Stimulated activated CD8-positive, alpha-beta memory T cell treated with anti-CD3 and anti-CD28 coated beads, Interleukin-2, amount 100 ng/mL, for 1 hour (primary cell): ENCODE measurements at regions not wholly inside any gene's neighbourhood (a gene's known extent, or its start where the extent isn't known, plus 50 kb on each side); places are given as distances from the start of the nearest gene placed in this dataset.
"Not testable (repeated sequence)": the region's sequence is repeated elsewhere in the genome, so short reads cannot be mapped to it uniquely, and the experiment has no call there.

Source experiments
- DNase-seq, 2 donors: peaks; one replicate each; pipeline ENCODE4 v3.0.0-alpha.2; 2020; ENCODE audit warnings: low read depth in 2 of 2

DNA sequence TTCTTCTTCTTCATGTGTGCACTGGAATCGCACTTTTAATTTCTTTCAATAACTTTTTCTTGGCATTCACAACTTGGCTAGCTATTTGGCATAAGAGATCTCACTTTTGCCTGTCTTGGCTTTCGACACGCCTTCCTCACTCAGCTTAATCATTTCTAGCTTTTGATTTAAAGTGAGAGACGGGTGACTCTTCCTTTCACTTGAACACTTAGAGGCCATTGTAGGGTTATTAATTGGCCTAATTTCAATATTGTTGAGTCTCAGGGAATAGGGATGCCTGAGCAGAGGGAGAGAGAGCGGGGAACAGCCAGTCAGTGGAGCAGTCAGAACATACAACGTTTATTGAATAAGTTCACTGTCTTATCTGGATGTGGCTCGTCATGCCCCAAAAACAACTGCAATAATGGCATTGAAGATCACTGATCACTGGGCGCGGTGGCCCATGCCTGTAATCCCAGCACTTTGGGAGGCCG, 200.3 kb downstream of the SEC14L1 start:
- DNase-seq, result no peak

DNA sequence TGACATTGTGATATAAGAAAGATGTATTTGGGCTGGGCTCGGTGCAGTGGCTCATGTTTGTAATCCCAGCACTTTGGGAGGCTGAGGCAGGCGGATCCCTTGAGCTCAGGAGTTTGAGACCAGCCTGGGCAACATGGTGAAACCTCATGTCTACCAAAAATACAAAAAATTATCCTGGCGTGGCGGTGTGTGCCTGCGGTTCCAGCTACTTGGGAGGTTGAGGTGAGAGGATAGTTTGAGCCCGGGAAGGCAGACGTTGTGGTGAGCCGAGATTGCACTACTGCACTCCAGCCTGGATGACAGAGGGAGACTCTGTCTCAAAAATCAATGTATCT, 201.9 kb downstream of the SEC14L1 start:
- DNase-seq, result not testable (repeated sequence)

DNA sequence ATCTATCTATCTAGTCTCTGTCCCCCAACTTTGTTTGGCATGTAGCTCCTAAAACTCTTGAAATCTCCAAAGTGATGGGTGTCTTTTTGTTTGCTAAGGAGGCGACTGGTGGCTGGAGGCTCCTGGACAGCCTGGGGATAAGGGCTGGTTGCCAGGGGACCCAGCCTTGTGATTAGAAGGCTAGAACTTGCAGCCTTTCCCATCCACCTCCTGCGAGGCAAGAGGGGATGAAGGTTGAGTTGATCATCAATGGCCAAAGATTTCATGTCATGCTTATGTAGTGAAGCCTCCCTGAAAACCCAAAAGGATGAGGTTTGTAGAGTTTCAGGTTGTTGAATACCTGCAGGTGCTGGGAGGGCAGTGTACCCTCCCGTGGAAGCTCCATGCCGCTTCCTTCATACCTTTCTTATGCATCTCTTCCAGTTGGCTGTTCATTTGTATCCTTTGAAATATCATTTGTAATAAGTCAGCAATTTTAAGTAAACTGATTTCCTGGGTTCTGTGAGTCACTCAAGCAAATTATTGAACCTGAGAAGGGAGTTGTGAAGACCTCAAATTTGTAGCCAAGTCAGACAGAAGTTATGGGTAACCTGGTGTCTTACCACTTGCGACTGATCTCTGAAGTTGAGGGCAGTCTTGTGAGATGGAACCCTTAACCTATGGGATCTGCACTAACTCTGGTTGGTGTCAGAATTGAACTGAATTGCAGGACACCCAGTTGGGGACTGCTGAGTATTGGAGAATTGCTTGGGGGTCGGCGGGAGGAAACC, 202.4 kb downstream of the SEC14L1 start:
- DNase-seq, result no peak

DNA sequence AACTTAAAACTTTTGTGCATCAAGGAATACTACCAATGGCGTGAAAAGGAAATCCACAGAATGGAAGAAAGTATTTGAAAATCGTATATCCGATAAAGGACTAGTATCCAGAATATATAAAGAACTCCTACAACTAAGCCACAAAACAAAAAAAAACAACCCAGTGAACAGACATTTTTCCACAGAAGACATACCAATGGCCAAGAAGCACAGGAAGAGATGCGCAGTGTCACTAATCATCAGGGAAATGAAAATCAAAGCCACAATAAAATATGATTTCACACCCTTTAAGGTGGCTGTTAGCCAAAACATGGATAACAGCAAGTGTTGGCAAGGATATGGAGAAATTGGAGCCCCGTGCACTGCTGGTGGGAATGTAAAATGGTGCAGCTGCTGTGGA, 203.3 kb downstream of the SEC14L1 start:
- no peak for DNase-seq

DNA sequence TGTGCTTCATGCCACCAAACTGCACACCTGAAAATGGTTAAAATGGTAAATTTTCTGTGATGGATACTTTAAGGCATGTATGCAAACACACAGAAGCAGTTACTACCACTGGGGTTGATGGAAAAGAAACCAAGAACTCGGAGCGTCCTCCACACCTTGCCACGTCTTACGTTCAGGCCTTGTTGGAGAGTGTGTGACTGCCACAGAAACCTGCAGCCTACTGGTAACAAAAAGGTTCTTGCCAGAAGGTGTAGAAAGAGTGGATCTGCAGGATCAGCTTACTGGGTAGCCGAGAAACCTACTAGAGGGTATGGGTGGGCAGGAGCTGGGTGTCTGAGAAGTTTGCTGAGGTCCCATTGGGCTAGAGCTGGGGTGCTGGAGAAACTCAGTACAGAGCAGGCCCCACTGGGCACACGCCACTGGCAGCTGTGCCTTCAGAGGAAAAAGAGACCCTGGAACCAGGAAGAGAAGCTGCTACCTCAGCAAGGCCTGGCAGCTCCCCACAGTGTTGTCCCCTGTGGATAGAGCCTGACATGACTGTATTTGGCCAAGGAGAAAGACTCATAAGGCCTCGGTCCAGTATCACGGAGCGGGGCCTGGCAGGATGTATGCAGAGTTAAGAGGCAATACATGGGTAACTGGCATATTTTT, 204.6 kb downstream of the SEC14L1 start:
- DNase-seq, result no peak

DNA sequence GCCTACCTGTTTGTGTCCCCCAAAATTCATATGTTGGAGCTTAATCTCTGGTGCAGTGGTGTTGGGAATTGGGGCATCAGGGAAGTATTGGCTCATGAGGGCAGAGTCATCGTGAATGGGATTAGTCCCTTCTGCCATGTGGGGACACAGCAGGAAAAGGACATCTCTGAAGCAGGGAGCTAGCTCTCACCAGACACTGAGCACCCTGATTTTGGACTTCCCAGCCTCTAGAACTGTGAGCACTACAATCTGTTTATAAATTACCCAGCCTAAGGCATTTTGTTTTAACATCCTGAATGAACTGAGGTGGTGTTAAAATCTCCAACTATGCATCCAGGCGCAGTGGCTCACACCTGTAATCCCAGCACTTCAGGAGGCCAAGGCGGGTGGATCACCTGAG, 206.0 kb downstream of the SEC14L1 start:
- no peak for DNase-seq

DNA sequence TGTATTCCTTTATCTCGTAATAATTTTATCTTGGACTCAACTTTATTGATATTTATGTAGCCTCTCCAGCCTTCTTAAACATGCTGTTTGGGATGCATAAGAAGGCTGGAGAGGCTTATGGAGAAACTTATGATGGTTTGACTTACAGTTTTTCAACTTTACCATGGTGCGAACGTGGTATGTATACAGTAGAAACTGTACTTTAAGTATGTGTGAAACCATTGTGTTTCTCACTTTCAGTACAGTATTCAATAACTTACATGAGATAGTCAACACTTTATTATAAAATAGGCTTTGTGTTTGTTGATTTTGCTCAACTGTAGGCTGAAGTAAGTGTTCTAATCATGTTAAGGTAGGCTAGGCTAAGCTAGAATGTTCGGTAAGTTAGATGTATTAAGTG, 206.8 kb downstream of the SEC14L1 start:
- DNase-seq, result no peak

DNA sequence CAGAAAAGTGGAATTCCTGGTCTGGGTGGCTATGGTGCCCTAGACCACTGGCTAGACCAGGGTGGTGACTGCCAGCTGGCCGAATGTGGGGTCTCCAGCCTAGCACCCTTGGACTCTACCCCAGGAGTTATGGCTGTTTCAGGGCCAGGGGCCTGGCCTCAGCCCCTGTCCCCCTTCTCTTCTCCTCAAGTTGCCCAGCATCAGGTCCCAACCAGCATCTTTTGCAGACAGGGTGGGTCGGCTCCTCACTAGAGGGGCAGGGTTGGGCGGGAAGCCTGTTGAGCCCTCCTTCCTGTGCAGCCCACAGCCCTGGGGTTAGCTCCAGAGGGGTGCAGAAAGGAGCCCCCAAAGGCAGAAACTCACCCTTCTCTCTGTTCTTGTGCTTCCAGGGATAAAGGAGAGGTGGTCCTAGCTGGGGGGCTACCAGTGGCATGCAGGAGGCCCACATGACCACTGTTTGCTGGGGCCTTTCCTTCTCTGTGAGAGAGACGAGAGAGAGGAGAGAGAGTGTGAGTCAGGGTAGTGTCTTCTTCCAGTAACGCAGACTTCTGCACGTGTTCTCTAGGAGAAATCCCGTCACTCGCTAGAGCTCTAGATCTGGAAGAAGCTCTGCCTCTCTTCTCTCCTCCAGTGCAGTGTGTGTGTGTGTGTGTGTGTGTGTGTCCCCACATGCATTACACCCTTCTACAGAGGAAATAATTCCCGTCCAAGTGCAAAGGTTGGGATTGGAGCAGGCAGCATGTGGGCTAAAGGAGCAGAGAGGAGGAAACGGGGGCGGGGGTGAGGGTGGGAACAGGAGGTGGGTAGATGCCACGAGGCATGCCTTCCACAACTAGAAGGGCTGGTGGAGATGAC, 209.4 kb downstream of the SEC14L1 start:
- DNase-seq, result no peak

DNA sequence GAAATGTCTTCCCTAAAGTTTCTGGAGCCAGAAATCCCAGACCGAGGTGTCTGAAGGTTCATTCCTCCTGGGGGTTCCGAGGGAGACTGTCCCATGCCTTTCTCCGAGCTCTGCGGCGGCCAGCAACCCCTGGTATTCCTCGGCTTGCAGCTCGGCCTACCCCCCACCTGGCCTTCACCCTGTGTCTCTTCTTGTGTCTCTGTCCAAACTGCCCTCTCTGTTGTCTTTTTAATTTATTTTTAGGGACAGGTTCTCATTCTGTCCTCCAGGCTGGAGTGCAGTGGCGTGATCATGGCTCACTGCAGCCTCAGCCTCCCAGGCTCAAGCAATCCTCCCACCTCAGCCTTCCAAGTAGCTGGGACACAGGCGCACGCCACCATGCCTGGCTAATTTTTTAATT, 211.7 kb downstream of the SEC14L1 start:
- DNase-seq, result no peak

DNA sequence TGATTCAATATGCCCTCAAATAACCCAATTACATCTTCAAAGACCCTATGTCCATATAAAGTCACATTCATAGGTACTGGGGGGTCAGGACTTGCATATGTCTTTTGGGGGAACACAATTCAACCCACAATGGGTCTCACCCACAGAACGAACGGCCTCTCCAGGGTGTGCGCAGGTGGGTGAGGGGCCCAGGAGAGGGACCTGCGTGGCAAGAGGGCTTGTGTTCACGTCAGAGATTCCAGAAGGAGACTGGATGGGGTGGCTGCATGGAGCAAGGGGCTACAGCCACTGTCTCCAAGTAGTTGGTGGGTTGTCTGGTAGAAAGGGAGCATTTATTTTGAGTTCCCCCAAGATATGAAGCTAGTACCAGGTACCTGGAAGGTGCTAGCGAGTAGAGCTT, 212.2 kb downstream of the SEC14L1 start:
- DNase-seq, result no peak

DNA sequence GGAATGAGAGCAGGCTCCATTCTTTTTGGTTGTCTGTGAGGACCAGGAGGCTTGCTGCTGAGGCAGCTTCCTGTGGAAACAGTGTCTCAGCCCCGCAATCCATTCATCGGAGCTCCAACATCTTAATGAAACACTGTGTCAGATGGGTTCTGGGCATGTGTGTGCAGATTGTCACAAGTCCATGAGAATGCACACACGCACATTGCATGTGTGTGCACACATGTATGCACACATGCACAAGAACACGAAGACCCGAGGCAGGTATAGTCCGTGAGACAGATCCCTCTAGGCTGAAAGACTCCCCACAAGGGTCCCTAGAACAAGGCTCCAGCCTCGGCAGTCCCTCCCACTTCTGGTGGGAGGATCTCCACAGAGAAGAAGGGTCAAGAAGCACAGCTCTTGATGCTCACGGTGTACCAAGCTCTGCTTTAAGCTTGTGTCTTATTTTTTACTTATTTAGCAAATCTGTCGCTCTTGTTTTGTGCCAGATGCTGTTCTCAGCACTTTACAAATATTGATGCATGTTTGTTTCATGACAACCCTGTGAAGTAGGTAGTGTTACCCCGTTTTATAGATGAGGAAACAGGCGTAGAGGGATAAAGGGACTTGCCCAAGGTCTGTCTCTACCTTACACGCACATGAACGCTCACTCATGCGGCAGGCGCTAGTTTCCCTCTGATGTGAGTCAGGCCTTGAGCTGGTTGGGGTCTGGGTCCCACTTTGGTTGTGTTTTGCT, 213.1 kb downstream of the SEC14L1 start:
- no peak for DNase-seq

DNA sequence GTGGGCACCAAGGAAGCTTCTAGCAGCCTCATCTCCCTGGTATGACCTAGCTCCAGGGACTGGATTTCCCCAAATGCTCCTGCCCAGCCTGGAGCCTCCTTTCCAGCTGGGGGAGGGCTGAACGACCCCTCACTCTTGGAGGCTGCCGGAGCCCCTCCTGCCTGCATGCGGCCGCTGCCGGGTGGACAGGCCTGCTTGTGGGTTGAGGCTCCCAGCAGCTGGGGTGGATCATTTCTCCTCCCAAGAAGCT, 213.6 kb downstream of the SEC14L1 start:
- DNase-seq, result no peak

DNA sequence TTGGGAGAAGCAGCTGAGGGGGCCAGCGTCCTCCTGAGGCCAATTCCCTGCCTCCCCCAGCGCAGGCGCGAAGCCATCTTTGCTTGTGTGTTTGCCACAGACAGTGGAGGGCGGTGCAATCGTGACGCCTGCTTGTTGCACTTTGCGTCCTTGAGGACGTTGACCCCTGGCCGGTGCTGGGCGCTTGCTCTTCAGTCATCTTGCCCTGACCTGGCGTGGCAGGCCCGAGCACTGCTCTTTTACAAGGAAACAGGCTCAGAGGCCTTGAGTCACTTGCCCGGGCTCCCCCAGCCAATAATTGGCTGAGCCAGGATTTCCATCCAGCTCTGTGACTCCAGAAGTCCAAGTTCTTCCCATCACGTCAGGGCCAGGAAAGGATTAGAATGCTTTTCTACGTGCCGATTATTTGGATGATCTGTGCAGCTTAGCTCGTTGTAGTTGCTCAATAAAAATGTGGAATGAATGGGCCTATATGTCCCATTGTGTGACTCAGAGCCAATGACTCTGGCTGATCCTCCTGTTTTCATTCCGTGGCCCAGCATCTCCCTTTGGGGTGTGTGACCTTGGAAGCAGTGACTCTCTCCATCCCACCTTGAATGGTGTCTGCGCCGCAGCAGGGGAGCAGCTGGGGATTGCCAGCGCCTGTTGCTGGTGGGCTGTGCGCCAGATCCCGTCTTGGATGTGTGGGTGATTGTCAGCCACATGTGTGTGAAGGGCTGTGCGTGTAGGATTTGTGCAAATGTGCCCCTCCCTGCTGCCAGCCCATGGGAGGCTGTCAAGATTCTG, 214.1 kb downstream of the SEC14L1 start:
- DNase-seq, result no peak

DNA sequence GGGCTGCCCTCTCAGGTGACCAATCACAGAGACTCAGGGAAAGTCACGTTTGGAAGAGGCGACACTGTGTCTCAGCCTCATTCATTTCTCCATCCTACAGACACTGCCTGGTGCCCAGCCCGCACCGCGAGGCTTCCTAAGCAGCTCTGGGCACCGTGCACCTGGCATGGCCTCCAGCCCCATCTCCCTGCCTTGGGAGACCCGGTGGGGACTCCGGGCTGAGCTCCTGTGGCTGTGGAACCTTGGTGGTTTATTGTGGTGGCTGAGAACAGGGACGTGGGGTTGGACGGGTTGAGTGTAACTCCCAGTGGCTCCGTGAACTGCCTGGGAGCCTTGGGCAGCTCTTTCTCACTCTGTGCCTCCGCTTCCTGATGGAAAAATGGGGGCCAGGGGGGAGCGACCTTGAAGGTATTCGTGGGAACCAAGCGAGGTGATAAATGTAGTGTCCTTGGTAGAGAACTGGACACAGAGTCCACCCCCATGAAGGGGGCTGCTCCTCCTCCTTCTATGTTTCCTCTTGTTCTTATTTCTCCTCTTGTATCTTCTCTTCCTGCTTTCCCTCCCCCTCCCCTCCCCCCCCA, 215.4 kb downstream of the SEC14L1 start:
- no peak for DNase-seq

DNA sequence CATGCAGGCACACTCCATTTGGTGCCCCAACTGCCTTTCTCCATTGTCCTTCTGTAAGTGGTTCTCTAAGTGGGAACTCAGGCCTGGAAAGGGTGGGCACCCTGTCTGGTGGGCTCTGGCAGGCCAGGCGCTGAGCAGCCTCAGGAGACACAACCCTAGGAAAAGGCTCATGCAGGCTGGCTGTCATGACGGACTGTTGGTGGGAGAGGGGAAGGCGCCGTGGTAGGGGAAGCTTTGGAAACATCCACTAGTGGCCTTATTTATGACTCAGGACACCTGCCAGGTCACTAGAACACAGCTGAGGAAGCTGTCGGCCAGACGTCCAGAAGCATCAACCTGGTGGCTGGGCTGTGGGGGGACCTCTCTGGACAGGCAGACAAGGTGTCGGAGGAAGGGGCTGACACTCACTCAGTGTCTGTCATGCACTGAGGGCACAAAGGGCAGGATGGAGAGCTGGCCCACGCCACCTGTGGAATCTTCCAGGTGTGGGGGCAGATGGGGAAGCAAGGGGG, 216.0 kb downstream of the SEC14L1 start:
- DNase-seq, result no peak

DNA sequence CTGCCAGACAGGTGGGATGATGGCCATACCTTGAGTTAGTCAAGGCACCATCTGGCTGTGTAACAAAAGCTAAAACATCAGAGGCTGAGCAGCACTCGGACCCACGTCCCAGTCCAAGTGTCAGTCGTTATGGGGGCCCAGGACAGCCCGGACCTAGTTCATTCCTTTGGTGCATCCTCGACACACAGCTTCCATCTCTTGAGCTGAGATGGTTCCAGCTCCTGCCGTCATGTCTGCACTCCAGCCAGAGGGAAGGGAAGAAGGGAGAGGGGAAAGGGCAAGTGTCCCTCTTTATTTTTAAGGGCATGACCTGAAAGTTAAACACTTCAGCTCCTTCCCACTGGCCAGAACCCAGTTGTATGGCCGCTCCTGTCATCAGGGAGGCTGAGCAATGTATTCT, 218.0 kb downstream of the SEC14L1 start:
- no peak for DNase-seq

DNA sequence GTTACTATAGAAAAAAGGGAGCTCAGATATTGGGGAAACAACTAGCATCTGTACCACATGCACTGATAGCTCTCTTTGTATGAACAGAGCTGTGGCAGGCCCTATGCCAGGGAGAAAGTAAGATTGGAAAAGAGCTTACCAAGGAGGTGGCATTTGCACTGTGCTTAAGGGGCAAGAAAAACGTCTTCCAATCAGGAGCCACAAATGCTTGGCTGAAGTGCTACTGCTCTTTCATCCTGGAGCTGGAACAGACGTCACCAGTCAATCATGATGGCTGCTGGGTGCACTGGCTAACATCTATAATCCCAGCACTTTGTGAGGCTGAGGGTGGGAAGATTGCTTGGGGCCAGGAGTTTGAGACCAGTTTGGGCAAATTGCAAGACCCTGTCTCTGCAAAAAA, 218.5 kb downstream of the SEC14L1 start:
- DNase-seq, result no peak

DNA sequence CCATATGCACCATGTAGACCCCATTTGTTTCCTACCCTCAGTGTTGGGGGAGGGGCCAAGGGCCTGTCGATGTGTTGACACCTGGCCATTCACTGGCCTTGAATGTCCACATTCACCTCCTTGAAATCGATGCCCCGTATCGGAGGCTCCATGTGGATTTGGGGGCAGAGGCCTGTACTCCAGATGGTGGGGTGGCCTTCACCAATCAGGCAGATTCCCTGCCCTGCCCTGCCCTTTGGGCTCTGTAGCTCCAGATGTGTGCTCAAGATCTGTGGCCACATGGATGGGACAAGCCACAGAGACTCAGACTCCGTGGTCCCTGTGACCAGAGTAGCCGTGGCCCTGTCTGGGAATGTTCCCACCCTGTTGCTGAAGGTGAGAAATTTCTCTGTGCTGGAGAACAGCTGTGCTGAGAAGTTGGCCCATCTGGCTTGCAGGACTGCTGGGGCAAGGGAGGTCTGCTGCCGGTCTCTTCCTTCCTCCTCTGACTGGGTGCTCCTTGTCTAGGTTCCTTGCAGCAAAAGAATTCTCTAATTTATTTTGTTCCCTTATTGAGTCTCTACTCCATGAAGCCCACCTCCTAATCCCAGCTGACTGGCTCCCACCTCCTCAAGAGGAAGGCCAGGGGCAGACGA, 221.3 kb downstream of the SEC14L1 start:
- DNase-seq, result no peak

DNA sequence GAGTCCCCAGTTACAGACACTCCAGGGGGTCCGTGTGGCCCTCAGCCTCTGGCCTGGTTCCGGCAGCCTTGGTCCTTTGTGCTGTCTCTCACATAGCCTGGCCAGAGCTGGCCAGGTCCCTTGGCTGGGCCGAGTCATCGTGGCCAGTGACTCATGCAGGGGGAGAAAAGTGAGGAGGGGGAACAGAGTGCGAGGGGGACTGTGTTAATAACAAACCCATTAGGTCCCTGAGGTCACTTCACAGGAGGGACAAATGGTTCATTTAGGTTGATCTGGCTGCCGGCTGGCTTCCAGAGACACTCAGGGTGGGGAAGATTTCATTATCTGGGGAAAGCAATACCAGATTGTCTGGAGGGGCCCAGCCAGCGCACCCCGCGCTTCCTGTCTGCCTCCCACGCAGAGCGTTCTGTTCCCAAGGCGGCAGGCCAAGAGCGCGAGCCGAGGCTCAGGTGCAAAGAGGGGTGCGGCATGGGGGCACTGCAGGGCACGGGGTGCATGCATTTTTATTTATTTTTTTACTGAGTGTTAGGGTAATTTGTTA, 223.1 kb downstream of the SEC14L1 start:
- no peak for DNase-seq

DNA sequence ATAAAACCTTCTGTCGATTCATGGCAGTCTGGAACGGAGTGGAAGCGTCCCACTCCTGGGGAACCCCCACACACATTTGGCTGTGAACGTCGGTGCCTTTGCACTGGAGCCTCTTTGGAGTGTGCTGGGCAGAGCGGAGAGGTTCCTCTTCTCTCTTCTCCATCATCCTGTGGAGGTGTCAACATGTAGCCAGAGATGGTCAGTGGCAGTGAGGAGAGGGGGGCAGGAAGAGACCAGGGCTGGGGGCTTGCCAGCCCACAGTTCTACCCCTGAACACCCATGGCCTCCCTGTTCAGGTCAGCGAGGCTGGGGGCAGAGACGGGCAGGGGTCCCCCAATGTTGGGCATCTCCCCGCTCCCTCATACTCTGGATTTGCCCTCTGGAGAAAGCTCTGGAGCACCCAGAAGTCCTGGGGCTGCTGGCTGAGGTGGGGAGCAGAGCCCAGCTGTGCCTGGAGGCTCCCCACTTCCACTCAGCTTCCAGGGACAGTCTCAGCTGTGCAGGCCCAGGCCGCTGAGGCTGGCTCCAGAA, 223.7 kb downstream of the SEC14L1 start:
- DNase-seq, result no peak
